IMR-90 (cell line): ENCODE measurements at regions not wholly inside any gene's neighbourhood (a gene's known extent, or its start where the extent isn't known, plus 50 kb on each side); places are given as distances from the start of the nearest gene placed in this dataset.

Experiments
- ATAC-seq: fragments of 200-7000 bp; cut with Tn5 transposase; 2 replicates; pipeline ENCODE4 v1.9.1; 2020; ENCODE audit warnings: low read depth, mild to moderate bottlenecking, moderate library complexity
- BruUV-seq: library from RNA; stranded (reverse); fragments of 400-500 nt; replicated peaks from 2 replicates; lab custom pipeline; 2021; lab: Mats Ljungman, UMichigan
- CTCF ChIA-PET: fragments of 300-600 bp; formaldehyde crosslinking; extraction: SDS; loops from one replicate; lab custom pipeline; 2021; ENCODE audit warnings: antibody characterized with exemption; lab: Yijun Ruan, JAX
- POLR2A ChIA-PET: fragments of 300-600 bp; sonication (Branson Sonifier 250); formaldehyde crosslinking; loops from one replicate; lab custom pipeline; 2022; ENCODE audit warnings: antibody characterized with exemption; ENCODE audit not compliant: unreplicated experiment; lab: Charles Lee
- DNase-seq: peaks from one replicate; pipeline ENCODE4 v3.0.0; 2013
- H2AFZ ChIP-seq: replicated peaks from 2 replicates; pipeline ENCODE3; 2013; ENCODE audit warnings: low read length, mild to moderate bottlenecking; ENCODE audit not compliant: poor library complexity
- H2AK5ac ChIP-seq: 2 replicates; pipeline ENCODE4 v1.6.1; 2013; ENCODE audit warnings: low read depth, low read length, inconsistent platforms
- H2AK9ac ChIP-seq: replicated peaks from 2 replicates; pipeline ENCODE3; 2013; ENCODE audit warnings: mild to moderate bottlenecking, low read depth, low read length, moderate library complexity; ENCODE audit not compliant: poor library complexity
- H2BK120ac ChIP-seq: 2 replicates; pipeline ENCODE4 v1.6.1; 2013; ENCODE audit warnings: low read depth, low read length, inconsistent platforms
- H2BK15ac ChIP-seq: 3 replicates; pipeline ENCODE4 v1.6.1; 2013; ENCODE audit warnings: low read depth, low read length, inconsistent platforms
- H2BK20ac ChIP-seq: 2 replicates; pipeline ENCODE4 v1.6.1; 2013; ENCODE audit warnings: low read depth, mild to moderate bottlenecking, inconsistent platforms, low read length, moderate library complexity
- H2BK5ac ChIP-seq: 2 replicates; pipeline ENCODE4 v1.6.1; 2013; ENCODE audit warnings: mild to moderate bottlenecking, low read depth, low read length, inconsistent platforms; ENCODE audit not compliant: poor library complexity, severe bottlenecking
- H3K14ac ChIP-seq: replicated peaks from 2 replicates; pipeline ENCODE4 v1.6.1; 2013; ENCODE audit warnings: low read depth, low read length, inconsistent platforms
- H3K18ac ChIP-seq: 2 replicates; pipeline ENCODE4 v1.6.1; 2013; ENCODE audit warnings: low read depth, low read length, control low read depth
- H3K23ac ChIP-seq: 2 replicates; pipeline ENCODE4 v1.6.1; 2013; ENCODE audit warnings: low read depth, low read length, inconsistent platforms
- H3K27ac ChIP-seq: 2 replicates; pipeline ENCODE4 v1.5.1; 2013; ENCODE audit warnings: mild to moderate bottlenecking, control low read depth, low read length; ENCODE audit not compliant: insufficient read depth
- H3K27me3 ChIP-seq: 2 replicates; pipeline ENCODE4 v1.6.1; 2013; ENCODE audit warnings: low read length; ENCODE audit not compliant: control insufficient read depth, insufficient read depth
- H3K36me3 ChIP-seq: 2 replicates; pipeline ENCODE4 v1.6.1; 2013; ENCODE audit warnings: low read length, mixed read lengths; ENCODE audit not compliant: control insufficient read depth, insufficient read depth
- H3K4ac ChIP-seq: 2 replicates; pipeline ENCODE4 v1.6.1; 2013; ENCODE audit warnings: low read depth, low read length, inconsistent platforms
- H3K4me1 ChIP-seq: 2 replicates; pipeline ENCODE4 v1.6.1; 2013; ENCODE audit warnings: low read length, mixed read lengths; ENCODE audit not compliant: control insufficient read depth, insufficient read depth
- H3K4me2 ChIP-seq: 2 replicates; pipeline ENCODE4 v1.6.1; 2013; ENCODE audit warnings: low read depth, mild to moderate bottlenecking, control low read depth, low read length, moderate library complexity
- H3K4me3 ChIP-seq: 2 replicates; pipeline ENCODE4 v1.5.1; 2013; ENCODE audit warnings: low read depth, mild to moderate bottlenecking, control low read depth, low read length, moderate library complexity; ENCODE audit not compliant: insufficient read depth
- H3K56ac ChIP-seq: 2 replicates; pipeline ENCODE4 v1.6.1; 2013; ENCODE audit warnings: low read length, inconsistent platforms; ENCODE audit not compliant: insufficient read depth; ENCODE audit errors: extremely low read depth
- H3K79me1 ChIP-seq, 2 experiments: 2 replicates each; pipeline ENCODE4 v1.6.1; 2013; ENCODE audit warnings: low read length in 2 of 2, inconsistent platforms in 1 of 2, low read depth in 1 of 2
- H3K9ac ChIP-seq: 2 replicates; pipeline ENCODE4 v1.6.1; 2013; ENCODE audit warnings: low read depth, low read length, control low read depth
- H3K9me1 ChIP-seq: 2 replicates; pipeline ENCODE4 v1.6.1; 2013; ENCODE audit warnings: low read length, inconsistent platforms; ENCODE audit not compliant: insufficient read depth
- H3K9me3 ChIP-seq: 2 replicates; pipeline ENCODE4 v1.6.1; 2013; ENCODE audit warnings: low read length; ENCODE audit not compliant: control insufficient read depth, insufficient read depth
- H4K20me1 ChIP-seq: 2 replicates; pipeline ENCODE4 v1.6.1; 2013; ENCODE audit warnings: low read length, inconsistent platforms; ENCODE audit not compliant: insufficient read depth
- H4K5ac ChIP-seq: 2 replicates; pipeline ENCODE4 v1.6.1; 2013; ENCODE audit warnings: mild to moderate bottlenecking, low read depth, low read length, control low read depth
- H4K8ac ChIP-seq, 2 experiments: 2 replicates each; pipeline ENCODE4 v1.6.1; 2013; ENCODE audit warnings: low read depth in 2 of 2, low read length in 2 of 2, control low read depth in 1 of 2, inconsistent platforms in 1 of 2
- H4K91ac ChIP-seq: 2 replicates; pipeline ENCODE4 v1.6.1; 2013; ENCODE audit warnings: low read depth, low read length, inconsistent platforms; ENCODE audit not compliant: insufficient read depth
- BHLHE40 ChIP-seq: fragments of 150-350 bp; IDR thresholded peaks from 2 replicates; pipeline ENCODE4 v1.6.1; 2016; ENCODE audit warnings: mild to moderate bottlenecking, low read depth, low read length
- CEBPB ChIP-seq: IDR thresholded peaks from 2 replicates; pipeline ENCODE4 v1.6.1; 2012; ENCODE audit warnings: low read depth, low read length, improper control_type of control experiment
- CHD1 ChIP-seq: IDR thresholded peaks from 2 replicates; pipeline ENCODE4 v1.6.1; 2012; ENCODE audit warnings: low read depth, low read length, improper control_type of control experiment
- FOS ChIP-seq: fragments of 150-350 bp; IDR thresholded peaks from 2 replicates; pipeline ENCODE4 v1.6.1; 2016; ENCODE audit warnings: low read depth, low read length
- MAZ ChIP-seq: IDR thresholded peaks from 2 replicates; pipeline ENCODE4 v1.6.1; 2012; ENCODE audit warnings: low read depth, mild to moderate bottlenecking, low read length, improper control_type of control experiment, moderate library complexity, borderline replicate concordance
- MXI1 ChIP-seq: IDR thresholded peaks from 2 replicates; pipeline ENCODE4 v1.6.1; 2012; ENCODE audit warnings: low read depth, mild to moderate bottlenecking, low read length, moderate library complexity, borderline replicate concordance
- NFE2L2 ChIP-seq: fragments of 150-350 bp; IDR thresholded peaks from 2 replicates; pipeline ENCODE4 v1.6.1; 2016; ENCODE audit warnings: low read depth, mild to moderate bottlenecking, low read length
- POLR2A ChIP-seq: IDR thresholded peaks from 2 replicates; pipeline ENCODE4 v1.6.1; 2012; ENCODE audit warnings: mild to moderate bottlenecking, low read depth, low read length
- RCOR1 ChIP-seq: IDR thresholded peaks from 2 replicates; pipeline ENCODE4 v1.6.1; 2012; ENCODE audit warnings: mild to moderate bottlenecking, low read length, improper control_type of control experiment; ENCODE audit not compliant: insufficient replicate concordance
- RFX5 ChIP-seq: IDR thresholded peaks from 2 replicates; pipeline ENCODE4 v1.8.0; 2012; ENCODE audit warnings: low read depth, mild to moderate bottlenecking, low read length, moderate library complexity
- SMC3 ChIP-seq: fragments of 150-350 bp; IDR thresholded peaks from 2 replicates; pipeline ENCODE4 v1.6.1; 2016; ENCODE audit warnings: low read depth, mild to moderate bottlenecking, antibody characterized with exemption, low read length, moderate library complexity
- WGBS, 2 experiments: methylation state at CpG; one replicate each; pipeline versions ENCODE4 v1.1.5 to v1.1.7; 2013; ENCODE audit warnings: missing lambda C conversion rate in 2 of 2; ENCODE audit not compliant: insufficient read length in 1 of 2; ENCODE audit errors: extremely low coverage in 2 of 2; 5-methylcytosine and 5-hydroxymethylcytosine counted together
- dilution Hi-C: fragments of 300-500 bp; cut with HindIII; formaldehyde crosslinking; loops from one replicate; pipeline ENCODE4 v1.14.3; 2018; ENCODE audit warnings: low sequenced_read_pairs; ENCODE audit not compliant: unreplicated experiment
- in situ Hi-C: fragments of 300-500 bp; cut with MboI; formaldehyde crosslinking; loops from 3 replicates; pipeline ENCODE4 v1.14.3; 2019; ENCODE audit warnings: low sequenced_read_pairs, inconsistent platforms, mixed read lengths
- intact Hi-C: fragments of 100-400 bp; cut with micrococcal nuclease; formaldehyde crosslinking; loops from 2 replicates; pipeline ENCODE4 v1.10.0; 2022
- TF ChIP-seq, protein P1 (sequence below): fragments of 150-350 bp; IDR thresholded peaks from 2 replicates; pipeline ENCODE4 v1.6.1; 2017; ENCODE audit warnings: mild to moderate bottlenecking, antibody characterized with exemption, low read length, low read depth
- TF ChIP-seq, protein P2 (sequence below): fragments of 150-350 bp; IDR thresholded peaks from 2 replicates; pipeline ENCODE4 v1.6.1; 2016; ENCODE audit warnings: low read depth, mild to moderate bottlenecking, low read length, moderate library complexity, borderline replicate concordance
- TF ChIP-seq, protein P3 (sequence below): conservative IDR thresholded peaks from 2 replicates; pipeline ENCODE4 v1.5.1; 2012; ENCODE audit warnings: mild to moderate bottlenecking, low read depth, low read length, improper control_type of control experiment

DNA sequence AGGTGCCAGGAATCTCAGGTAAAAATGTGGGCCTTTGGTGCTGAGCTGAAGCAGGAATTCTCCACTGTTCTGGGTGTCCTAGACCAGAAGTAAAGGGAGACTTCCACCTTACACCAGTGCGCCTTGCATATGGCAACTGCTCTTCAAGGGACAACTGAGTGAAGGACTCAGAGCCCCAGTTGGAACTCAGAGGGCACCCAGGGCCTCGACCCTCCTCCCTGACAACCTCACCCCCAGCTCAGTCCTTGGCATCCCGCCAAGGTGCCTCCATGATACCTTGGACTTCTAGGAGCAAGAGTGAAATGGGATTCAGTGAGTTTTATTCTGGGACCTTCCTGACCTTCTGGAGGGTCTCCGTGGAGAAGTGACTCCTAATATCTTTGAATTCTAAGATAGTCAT lies 140.3 kb downstream of the GPCPD1 start:
- H3K9me3 ChIP-seq, result no peaks in the 10 kb centered on the region
- no peak overlapping the region for H2AK9ac ChIP-seq
- H3K36me3 ChIP-seq, result no peaks in the 10 kb centered on the region
- intact Hi-C loops (no loop called here), in situ Hi-C loops (no loop called here), dilution Hi-C loops (no loop called here)
- no peak overlapping the region for H2AK5ac ChIP-seq
- H2AFZ ChIP-seq, result no peak overlapping the region
- CTCF ChIA-PET, result interaction anchor here (0.6 kb wide), 1 partner anchor 23 kb away, joined by 4 read pairs; no protein-coding TSS in a partner anchor
- no peaks in the 10 kb centered on the region for H3K9me1 ChIP-seq
- H3K9ac ChIP-seq, result no peak overlapping the region
- peaks cover 2% of the 10 kb centered on the region; the same call in 1 of the 2 replicates for H3K27me3 ChIP-seq
- H3K14ac ChIP-seq, result no peak overlapping the region
- H3K4ac ChIP-seq, result no peak overlapping the region
- H3K4me3 ChIP-seq, result no peak overlapping the region
- no peak overlapping the region for H3K4me2 ChIP-seq
- no TSS peak for BruUV-seq
- H3K4me1 ChIP-seq, result no peaks in the 10 kb centered on the region
- no CpG with 5 or more reads among the region's 4 CpGs for WGBS, 2 experiments
- no peaks in the 10 kb centered on the region for H4K20me1 ChIP-seq
- no peak overlapping the region for H3K23ac ChIP-seq
- no peak overlapping the region for H4K8ac ChIP-seq
- TF ChIP-seq NFE2L2 (no peak), SMC3 (no peak), RFX5 (no peak), CHD1 (no peak), MAZ (no peak), RCOR1 (no peak), MXI1 (no peak), BHLHE40 (no peak), FOS (no peak), CEBPB (no peak), POLR2A (no peak)
- TF ChIP-seq, protein P1, sequence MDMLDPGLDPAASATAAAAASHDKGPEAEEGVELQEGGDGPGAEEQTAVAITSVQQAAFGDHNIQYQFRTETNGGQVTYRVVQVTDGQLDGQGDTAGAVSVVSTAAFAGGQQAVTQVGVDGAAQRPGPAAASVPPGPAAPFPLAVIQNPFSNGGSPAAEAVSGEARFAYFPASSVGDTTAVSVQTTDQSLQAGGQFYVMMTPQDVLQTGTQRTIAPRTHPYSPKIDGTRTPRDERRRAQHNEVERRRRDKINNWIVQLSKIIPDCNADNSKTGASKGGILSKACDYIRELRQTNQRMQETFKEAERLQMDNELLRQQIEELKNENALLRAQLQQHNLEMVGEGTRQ, result no peak
- TF ChIP-seq, protein P2, sequence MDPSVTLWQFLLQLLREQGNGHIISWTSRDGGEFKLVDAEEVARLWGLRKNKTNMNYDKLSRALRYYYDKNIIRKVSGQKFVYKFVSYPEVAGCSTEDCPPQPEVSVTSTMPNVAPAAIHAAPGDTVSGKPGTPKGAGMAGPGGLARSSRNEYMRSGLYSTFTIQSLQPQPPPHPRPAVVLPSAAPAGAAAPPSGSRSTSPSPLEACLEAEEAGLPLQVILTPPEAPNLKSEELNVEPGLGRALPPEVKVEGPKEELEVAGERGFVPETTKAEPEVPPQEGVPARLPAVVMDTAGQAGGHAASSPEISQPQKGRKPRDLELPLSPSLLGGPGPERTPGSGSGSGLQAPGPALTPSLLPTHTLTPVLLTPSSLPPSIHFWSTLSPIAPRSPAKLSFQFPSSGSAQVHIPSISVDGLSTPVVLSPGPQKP, result no peak
- TF ChIP-seq, protein P3, sequence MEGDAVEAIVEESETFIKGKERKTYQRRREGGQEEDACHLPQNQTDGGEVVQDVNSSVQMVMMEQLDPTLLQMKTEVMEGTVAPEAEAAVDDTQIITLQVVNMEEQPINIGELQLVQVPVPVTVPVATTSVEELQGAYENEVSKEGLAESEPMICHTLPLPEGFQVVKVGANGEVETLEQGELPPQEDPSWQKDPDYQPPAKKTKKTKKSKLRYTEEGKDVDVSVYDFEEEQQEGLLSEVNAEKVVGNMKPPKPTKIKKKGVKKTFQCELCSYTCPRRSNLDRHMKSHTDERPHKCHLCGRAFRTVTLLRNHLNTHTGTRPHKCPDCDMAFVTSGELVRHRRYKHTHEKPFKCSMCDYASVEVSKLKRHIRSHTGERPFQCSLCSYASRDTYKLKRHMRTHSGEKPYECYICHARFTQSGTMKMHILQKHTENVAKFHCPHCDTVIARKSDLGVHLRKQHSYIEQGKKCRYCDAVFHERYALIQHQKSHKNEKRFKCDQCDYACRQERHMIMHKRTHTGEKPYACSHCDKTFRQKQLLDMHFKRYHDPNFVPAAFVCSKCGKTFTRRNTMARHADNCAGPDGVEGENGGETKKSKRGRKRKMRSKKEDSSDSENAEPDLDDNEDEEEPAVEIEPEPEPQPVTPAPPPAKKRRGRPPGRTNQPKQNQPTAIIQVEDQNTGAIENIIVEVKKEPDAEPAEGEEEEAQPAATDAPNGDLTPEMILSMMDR, result no peak
- H2BK15ac ChIP-seq, result no peak overlapping the region
- POLR2A ChIA-PET, result no interaction called here
- no peak overlapping the region for H3K27ac ChIP-seq
- DNase-seq (no peak), ATAC-seq (no peak)
- no peak overlapping the region for H2BK5ac ChIP-seq
- no peak overlapping the region for H4K91ac ChIP-seq
- no peak overlapping the region for H3K56ac ChIP-seq
- H3K18ac ChIP-seq, result no peak overlapping the region
- no peak overlapping the region for H2BK20ac ChIP-seq
- H2BK120ac ChIP-seq, result no peak overlapping the region
- no peak overlapping the region for H4K5ac ChIP-seq
- H3K79me1 ChIP-seq, result no peaks in the 10 kb centered on the region
